ENCODE measurements at regions not wholly inside any gene's neighbourhood (a gene's known extent, or its start where the extent isn't known, plus 50 kb on each side); places are given as distances from the start of the nearest gene placed in this dataset.
A peak's percentile ranks its signal among the peaks of the same experiment; 100 is the strongest.
"Not testable (repeated sequence)": the region's sequence is repeated elsewhere in the genome, so short reads cannot be mapped to it uniquely, and the experiment has no call there.

- FAIRE-seq (no peak), DNase-seq (ENCODE audit: insufficient read length) (no peak)
- TF ChIP-seq POLR2AphosphoS5 (IDR thresholded peaks at IDR 0.05; ENCODE audit: low read depth, low read length): no peak
- no peak for TF ChIP-seq TAF1 (IDR thresholded peaks at IDR 0.05; ENCODE audit: borderline replicate concordance, low read depth, low read length)
- no peak for TF ChIP-seq POLR2A (IDR thresholded peaks at IDR 0.05; ENCODE audit: low read depth, low read length)
These were observed 333.8 kb downstream of the PREX1 start for GRCh38 chr20:48493966-48494365.

- not testable (repeated sequence) for FAIRE-seq; DNase-seq (ENCODE audit: insufficient read length)
These were observed 334.5 kb downstream of the PREX1 start for GRCh38 chr20:48493331-48493730.

- no peak for TF ChIP-seq POLR2AphosphoS5 (IDR thresholded peaks at IDR 0.05; ENCODE audit: low read depth, low read length)
- no peak for TF ChIP-seq TAF1 (IDR thresholded peaks at IDR 0.05; ENCODE audit: borderline replicate concordance, low read depth, low read length)
- no peak for TF ChIP-seq POLR2A (IDR thresholded peaks at IDR 0.05; ENCODE audit: low read depth, low read length)
- no peak for DNase-seq (ENCODE audit: insufficient read length)
- FAIRE-seq: no peak
These were observed 335.1 kb downstream of the PREX1 start for GRCh38 chr20:48492715-48493070.

GRCh38 chr20:48492015-48492714 lies 335.6 kb downstream of the PREX1 start:
- no peak for TF ChIP-seq POLR2AphosphoS5 (IDR thresholded peaks at IDR 0.05; ENCODE audit: low read depth, low read length)
- no peak for DNase-seq (ENCODE audit: insufficient read length)
- no peak for FAIRE-seq

GRCh38 chr20:48490961-48491831 lies 336.6 kb downstream of the PREX1 start:
- no peak for FAIRE-seq
- no peak for DNase-seq (ENCODE audit: insufficient read length)
- TF ChIP-seq TAF1 (IDR thresholded peaks at IDR 0.05; ENCODE audit: borderline replicate concordance, low read depth, low read length) (no peak), POLR2A (IDR thresholded peaks at IDR 0.05; ENCODE audit: low read depth, low read length) (no peak), POLR2AphosphoS5 (IDR thresholded peaks at IDR 0.05; ENCODE audit: low read depth, low read length) (no peak)

GRCh38 chr20:48490341-48490740 lies 337.5 kb downstream of the PREX1 start:
- FAIRE-seq; DNase-seq (ENCODE audit: insufficient read length): not testable (repeated sequence)

- TF ChIP-seq POLR2AphosphoS5 (IDR thresholded peaks at IDR 0.05; ENCODE audit: low read depth, low read length): no peak
- no peak for TF ChIP-seq POLR2A (IDR thresholded peaks at IDR 0.05; ENCODE audit: low read depth, low read length)
- no peak for TF ChIP-seq TAF1 (IDR thresholded peaks at IDR 0.05; ENCODE audit: borderline replicate concordance, low read depth, low read length)
- FAIRE-seq (no peak), DNase-seq (ENCODE audit: insufficient read length) (no peak)
These were observed 338.1 kb downstream of the PREX1 start for GRCh38 chr20:48489656-48490055.

GRCh38 chr20:48489046-48489463 lies 338.7 kb downstream of the PREX1 start:
- TF ChIP-seq TAF1 (IDR thresholded peaks at IDR 0.05; ENCODE audit: borderline replicate concordance, low read depth, low read length) (no peak), POLR2A (IDR thresholded peaks at IDR 0.05; ENCODE audit: low read depth, low read length) (no peak), POLR2AphosphoS5 (IDR thresholded peaks at IDR 0.05; ENCODE audit: low read depth, low read length) (no peak)
- FAIRE-seq: peak; percentile 61
- no peak for DNase-seq (ENCODE audit: insufficient read length)

- DNase-seq (ENCODE audit: insufficient read length); FAIRE-seq: not testable (repeated sequence)
These were observed 339.3 kb downstream of the PREX1 start for GRCh38 chr20:48488334-48489034.

- no peak for TF ChIP-seq TAF1 (IDR thresholded peaks at IDR 0.05; ENCODE audit: borderline replicate concordance, low read depth, low read length)
- no peak for TF ChIP-seq POLR2A (IDR thresholded peaks at IDR 0.05; ENCODE audit: low read depth, low read length)
- TF ChIP-seq POLR2AphosphoS5 (IDR thresholded peaks at IDR 0.05; ENCODE audit: low read depth, low read length): no peak
- DNase-seq (ENCODE audit: insufficient read length): no peak
- FAIRE-seq: no peak
These were observed 341.7 kb downstream of the PREX1 start for GRCh38 chr20:48486065-48486464.

GRCh38 chr20:48485153-48485552 lies 342.6 kb downstream of the PREX1 start:
- DNase-seq (ENCODE audit: insufficient read length); FAIRE-seq: not testable (repeated sequence)

- no peak for DNase-seq (ENCODE audit: insufficient read length)
- FAIRE-seq: no peak
- TF ChIP-seq POLR2AphosphoS5 (IDR thresholded peaks at IDR 0.05; ENCODE audit: low read depth, low read length) (no peak), POLR2A (IDR thresholded peaks at IDR 0.05; ENCODE audit: low read depth, low read length) (no peak), TAF1 (IDR thresholded peaks at IDR 0.05; ENCODE audit: borderline replicate concordance, low read depth, low read length) (no peak)
These were observed 344.3 kb downstream of the PREX1 start for GRCh38 chr20:48483334-48484066.
